Astrocyte of the cerebellum (primary cell): ENCODE measurements at regions not wholly inside any gene's neighbourhood (a gene's known extent, or its start where the extent isn't known, plus 50 kb on each side); places are given as distances from the start of the nearest gene placed in this dataset.

Source experiments
- DNase-seq: peaks from one replicate; pipeline ENCODE4 v3.0.0-alpha.2; 2011; ENCODE audit warnings: low read depth
- H3K4me3 ChIP-seq: 2 replicates; pipeline ENCODE4 v1.5.1; 2011; ENCODE audit warnings: mild to moderate bottlenecking, low read depth, low read length, moderate library complexity
- in situ Hi-C: cut with HindIII; loops from 2 replicates; pipeline ENCODE4 v1.10.0; 2017; ENCODE audit warnings: low sequenced_read_pairs
- TF ChIP-seq, protein P1 (sequence below): IDR thresholded peaks from 2 replicates; pipeline ENCODE4 v1.5.1; 2012; ENCODE audit warnings: low read length, low read depth, moderate library complexity, mild to moderate bottlenecking; ENCODE audit errors: missing control alignments

DNA sequence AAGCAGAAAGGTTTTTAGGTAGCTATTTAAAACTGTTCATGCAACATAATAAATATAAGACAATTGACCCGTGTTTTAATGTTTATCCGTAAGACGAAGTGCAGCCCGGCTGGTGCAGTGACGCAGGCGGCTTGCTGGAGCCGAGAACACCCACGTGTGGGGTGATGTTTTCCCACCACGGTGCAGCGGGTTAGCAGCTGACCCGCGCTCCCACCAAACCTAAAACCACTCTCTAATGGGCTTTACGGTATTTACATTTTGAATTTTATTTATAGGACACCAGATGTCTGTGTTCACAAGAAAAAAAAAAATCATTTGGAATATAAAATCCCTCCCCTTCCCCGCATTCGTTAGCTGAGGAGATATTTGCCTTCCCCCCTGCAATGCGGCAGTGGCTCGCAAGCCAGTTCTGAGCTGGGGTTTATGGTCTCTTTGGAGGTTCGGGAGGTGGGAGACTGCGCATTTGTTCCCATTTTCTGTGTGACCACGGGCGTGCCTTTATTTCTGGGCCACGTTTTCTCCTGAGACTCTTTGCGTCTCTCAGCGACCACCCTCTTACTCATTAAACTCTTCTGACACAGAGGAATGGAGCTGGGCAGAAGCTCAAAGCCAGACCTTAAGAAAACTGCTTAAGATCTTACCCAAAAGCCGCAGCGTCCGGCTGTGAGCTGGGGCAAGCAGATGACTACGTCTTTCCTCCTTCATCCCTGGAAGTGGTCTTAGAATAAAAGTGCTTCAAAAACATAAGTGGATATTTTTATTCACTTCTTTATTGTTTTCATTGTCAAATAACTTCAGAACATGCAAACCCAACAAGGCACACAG is 301.1 kb downstream of the IRF8 start:
- DNase-seq: no peak
- TF ChIP-seq, protein P1, sequence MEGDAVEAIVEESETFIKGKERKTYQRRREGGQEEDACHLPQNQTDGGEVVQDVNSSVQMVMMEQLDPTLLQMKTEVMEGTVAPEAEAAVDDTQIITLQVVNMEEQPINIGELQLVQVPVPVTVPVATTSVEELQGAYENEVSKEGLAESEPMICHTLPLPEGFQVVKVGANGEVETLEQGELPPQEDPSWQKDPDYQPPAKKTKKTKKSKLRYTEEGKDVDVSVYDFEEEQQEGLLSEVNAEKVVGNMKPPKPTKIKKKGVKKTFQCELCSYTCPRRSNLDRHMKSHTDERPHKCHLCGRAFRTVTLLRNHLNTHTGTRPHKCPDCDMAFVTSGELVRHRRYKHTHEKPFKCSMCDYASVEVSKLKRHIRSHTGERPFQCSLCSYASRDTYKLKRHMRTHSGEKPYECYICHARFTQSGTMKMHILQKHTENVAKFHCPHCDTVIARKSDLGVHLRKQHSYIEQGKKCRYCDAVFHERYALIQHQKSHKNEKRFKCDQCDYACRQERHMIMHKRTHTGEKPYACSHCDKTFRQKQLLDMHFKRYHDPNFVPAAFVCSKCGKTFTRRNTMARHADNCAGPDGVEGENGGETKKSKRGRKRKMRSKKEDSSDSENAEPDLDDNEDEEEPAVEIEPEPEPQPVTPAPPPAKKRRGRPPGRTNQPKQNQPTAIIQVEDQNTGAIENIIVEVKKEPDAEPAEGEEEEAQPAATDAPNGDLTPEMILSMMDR: no peak
- in situ Hi-C loops: loop anchor here (5.0 to 25.0 kb wide), 2 partner anchors 92 to 113 kb away; no protein-coding TSS in a partner anchor

DNA sequence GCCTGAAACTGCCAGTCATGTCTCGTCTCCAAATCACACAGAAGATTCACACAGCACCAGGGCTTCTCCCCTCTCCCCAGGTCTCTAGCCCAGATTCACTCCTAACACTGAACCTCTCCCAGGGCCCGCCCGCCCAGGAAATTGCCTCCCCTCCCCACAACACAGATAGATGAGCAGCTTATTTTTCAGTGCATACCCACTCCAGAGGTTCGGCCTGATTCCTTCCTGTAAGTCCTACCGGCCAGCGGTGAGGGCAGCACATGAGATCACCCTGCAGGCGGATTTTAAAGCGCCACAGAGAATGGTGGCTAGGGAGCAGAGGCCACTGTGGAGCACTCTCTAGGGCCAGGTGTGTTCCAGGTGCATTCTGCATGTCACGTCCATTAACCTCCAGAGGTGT is 301.8 kb downstream of the IRF8 start:
- no peak for DNase-seq
- no peak overlapping the region for H3K4me3 ChIP-seq
- in situ Hi-C loops: no loop called here
- TF ChIP-seq, protein P1: no peak

More for the DNA sequence above, 301.1 kb downstream of the IRF8 start:
- H3K4me3 ChIP-seq: no peak overlapping the region

DNA sequence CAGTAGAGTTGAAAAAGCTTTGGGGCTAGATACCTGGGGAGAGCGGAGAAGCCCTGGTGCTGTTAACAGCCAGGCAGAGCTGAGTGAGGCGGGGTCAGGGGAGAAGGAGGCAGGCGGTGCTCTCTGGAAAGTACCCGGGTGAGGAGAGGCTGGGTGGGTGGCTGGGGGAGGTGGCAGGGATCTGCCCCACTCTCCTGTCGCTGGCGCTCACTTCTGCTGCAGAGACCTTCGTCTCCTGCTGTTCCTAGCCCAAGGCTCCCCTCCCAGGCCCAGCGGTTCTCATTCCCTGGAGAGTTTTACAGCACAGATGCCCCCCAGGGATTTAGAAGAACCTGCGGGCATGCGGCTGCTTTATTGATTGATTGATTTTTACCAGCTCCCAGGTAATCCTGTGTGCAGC is 302.8 kb downstream of the IRF8 start:
- no peak for DNase-seq
- no peak overlapping the region for H3K4me3 ChIP-seq
- in situ Hi-C loops: no loop called here
- TF ChIP-seq, protein P1: no peak

DNA sequence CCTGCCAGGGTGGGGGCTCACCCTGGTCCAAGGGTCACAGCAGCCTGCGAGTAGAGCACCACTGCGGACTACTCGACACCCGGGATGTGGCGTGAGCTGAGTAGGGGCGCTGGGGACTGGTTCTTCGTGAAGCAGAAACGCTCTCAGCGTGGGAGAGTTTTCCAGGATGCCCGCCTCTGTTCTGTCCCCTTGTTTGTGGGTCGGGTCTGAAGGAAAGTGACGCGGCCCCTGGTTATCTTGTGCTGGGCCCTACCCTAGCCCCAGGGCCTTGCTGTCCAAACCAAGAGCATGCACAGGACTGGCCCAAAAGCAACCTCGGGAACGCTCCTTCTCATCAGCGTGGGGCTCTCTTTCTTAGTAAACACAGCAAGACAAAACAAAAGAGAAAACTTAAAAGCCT is 303.3 kb downstream of the IRF8 start:
- in situ Hi-C loops: no loop called here
- no peak for DNase-seq
- TF ChIP-seq, protein P1: no peak
- no peak overlapping the region for H3K4me3 ChIP-seq

DNA sequence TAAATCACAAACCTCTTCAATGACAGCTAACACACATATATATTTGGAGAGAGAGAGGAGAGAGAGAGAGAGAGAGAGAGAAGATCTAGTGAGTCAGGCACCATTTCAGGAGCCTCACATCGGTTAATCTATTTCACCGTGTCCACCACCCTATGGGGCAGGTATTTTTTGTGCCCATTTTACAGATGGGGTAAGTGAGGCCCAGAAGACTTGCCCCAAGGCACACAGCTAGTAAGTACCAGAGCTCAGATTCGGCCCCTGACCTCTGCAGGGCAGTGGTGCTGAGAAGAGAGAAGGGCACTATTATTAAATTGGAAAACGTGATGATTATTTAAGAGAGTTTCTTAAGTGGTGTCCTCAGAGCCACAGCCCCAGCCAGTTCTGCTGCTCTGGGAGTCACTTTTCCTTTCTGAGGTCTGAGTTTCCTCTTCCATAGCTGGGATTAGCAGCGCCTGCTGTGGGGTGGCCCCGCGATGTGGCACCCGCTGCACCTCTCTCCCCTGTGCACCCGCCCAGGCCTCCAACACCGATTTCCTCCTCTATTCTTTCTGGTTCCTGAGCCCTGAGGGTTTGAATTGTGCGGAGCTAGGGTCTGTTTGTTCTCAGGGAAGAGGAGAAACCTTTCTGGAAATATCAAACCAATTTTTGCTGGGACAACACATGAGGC is 303.9 kb downstream of the IRF8 start:
- in situ Hi-C loops: no loop called here
- TF ChIP-seq, protein P1: no peak
- no peak for DNase-seq
- H3K4me3 ChIP-seq: no peak overlapping the region

DNA sequence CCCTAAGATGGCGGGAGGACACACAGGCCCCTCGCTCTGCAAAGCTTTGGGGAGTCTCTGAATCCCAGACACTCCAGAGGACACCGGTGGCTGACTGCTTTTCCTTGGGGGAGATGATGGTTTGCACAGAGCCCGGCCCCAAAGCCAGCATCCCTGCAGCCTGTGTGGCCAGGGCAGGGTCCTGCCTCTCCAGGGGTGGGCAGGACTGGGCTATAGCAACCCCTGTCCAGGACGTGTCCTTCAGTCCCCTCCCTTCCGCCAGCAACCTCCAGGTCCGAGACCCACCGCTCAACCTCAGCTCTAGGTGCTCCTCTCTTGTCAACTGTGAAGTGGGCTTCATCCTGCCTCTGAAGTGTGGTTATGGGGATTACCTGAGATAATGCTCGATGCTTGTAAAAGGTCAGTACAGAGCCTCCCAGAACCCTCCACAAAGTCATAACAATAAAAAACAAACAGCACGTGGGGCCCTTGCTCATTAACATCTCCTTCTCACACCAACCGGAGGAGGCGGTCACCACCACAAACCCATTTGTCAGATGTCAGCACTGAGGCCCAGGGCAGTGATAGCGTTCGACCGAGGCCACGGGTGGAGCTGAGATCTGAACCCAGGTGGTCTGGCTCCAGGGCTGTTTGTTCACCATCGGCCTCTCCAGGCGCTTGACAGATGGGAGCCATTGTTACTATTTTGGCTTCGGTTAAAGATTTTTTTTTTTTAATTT is 304.8 kb downstream of the IRF8 start:
- H3K4me3 ChIP-seq: no peak overlapping the region
- in situ Hi-C loops: no loop called here
- TF ChIP-seq, protein P1: no peak
- no peak for DNase-seq
